Stimulated activated CD8-positive, alpha-beta memory T cell treated with anti-CD3 and anti-CD28 coated beads, Interleukin-2, amount 100 ng/mL, for 1 hour (primary cell): ENCODE measurements at regions not wholly inside any gene's neighbourhood (a gene's known extent, or its start where the extent isn't known, plus 50 kb on each side); places are given as distances from the start of the nearest gene placed in this dataset.
"Not testable (repeated sequence)": the region's sequence is repeated elsewhere in the genome, so short reads cannot be mapped to it uniquely, and the experiment has no call there.

ENCODE experiments used
- DNase-seq, 2 donors: peaks; one replicate each; pipeline ENCODE4 v3.0.0-alpha.2; 2020; ENCODE audit warnings: low read depth in 2 of 2

GRCh38 chr22:49394116-49394785 lies 433.4 kb downstream of the BRD1 start:
- no peak for DNase-seq

GRCh38 chr22:49393526-49393925 lies 434.1 kb downstream of the BRD1 start:
- DNase-seq, result no peak

GRCh38 chr22:49392841-49393510 lies 434.7 kb downstream of the BRD1 start:
- no peak for DNase-seq

GRCh38 chr22:49392247-49392646 lies 435.4 kb downstream of the BRD1 start:
- DNase-seq, result no peak

- no peak for DNase-seq
Measured at GRCh38 chr22:49391436-49391835, 436.2 kb downstream of the BRD1 start.

GRCh38 chr22:49390954-49391353 lies 436.7 kb downstream of the BRD1 start:
- DNase-seq, result no peak

GRCh38 chr22:49383909-49384308 lies 443.8 kb downstream of the BRD1 start:
- DNase-seq, result not testable (repeated sequence)

- no peak for DNase-seq
Measured at GRCh38 chr22:49382451-49382735, 445.3 kb downstream of the BRD1 start.

GRCh38 chr22:49381595-49382450 lies 445.9 kb downstream of the BRD1 start:
- DNase-seq, result no peak

GRCh38 chr22:49380828-49381114 lies 446.9 kb downstream of the BRD1 start:
- no peak for DNase-seq

- DNase-seq, result no peak
Measured at GRCh38 chr22:49380095-49380827, 447.4 kb downstream of the BRD1 start.

GRCh38 chr22:49377306-49377705 lies 450.4 kb downstream of the BRD1 start:
- no peak for DNase-seq

GRCh38 chr22:49373801-49374226 lies 453.9 kb downstream of the BRD1 start:
- no peak for DNase-seq

- no peak for DNase-seq
Measured at GRCh38 chr22:49373289-49373666, 454.4 kb downstream of the BRD1 start.

- no peak for DNase-seq
Measured at GRCh38 chr22:49372530-49373288, 455.0 kb downstream of the BRD1 start.

GRCh38 chr22:49372111-49372529 lies 455.6 kb downstream of the BRD1 start:
- no peak for DNase-seq

GRCh38 chr22:49371325-49372110 lies 456.2 kb downstream of the BRD1 start:
- no peak for DNase-seq

GRCh38 chr22:49370627-49371301 lies 456.9 kb downstream of the BRD1 start:
- no peak for DNase-seq

GRCh38 chr22:49369726-49370626 lies 457.7 kb downstream of the BRD1 start:
- DNase-seq, result no peak
